ENCODE measurements at regions not wholly inside any gene's neighbourhood (a gene's known extent, or its start where the extent isn't known, plus 50 kb on each side); places are given as distances from the start of the nearest gene placed in this dataset.

DNA sequence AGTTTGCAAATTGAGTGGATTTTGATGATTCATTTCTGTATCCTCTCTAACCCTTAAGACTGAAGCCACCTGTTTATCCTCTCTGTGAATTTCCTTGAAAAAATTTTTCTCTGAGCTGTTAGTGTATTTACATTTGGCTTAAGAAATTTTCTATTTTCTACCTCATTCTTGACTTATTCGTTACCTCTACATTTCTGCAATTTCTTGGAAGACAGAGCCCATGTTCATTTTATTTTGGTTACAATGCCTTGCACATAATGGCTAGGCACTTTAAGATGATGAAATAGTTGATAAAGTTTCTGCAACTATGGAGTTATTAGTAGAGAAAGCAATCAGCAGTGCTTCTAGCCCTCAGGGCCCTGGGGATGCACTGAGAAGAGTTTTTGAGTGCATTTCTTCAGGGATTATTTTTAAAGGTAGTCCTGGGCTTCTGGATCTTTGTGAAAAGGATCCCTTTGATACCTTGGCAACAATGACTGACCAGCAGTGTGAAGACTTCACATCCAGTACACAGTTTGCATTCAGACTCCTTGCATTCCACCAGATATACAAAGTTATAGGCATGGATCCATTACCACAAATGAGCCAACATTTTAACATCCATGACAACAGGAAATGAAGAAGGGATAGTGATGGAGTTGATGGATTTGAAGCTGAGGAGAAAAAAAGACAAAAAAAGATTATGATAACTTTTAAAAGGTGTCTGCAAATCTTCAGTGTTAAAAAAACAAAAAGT lies 68.2 kb downstream of the CH25H start:
- TF ChIP-seq, protein P1, sequence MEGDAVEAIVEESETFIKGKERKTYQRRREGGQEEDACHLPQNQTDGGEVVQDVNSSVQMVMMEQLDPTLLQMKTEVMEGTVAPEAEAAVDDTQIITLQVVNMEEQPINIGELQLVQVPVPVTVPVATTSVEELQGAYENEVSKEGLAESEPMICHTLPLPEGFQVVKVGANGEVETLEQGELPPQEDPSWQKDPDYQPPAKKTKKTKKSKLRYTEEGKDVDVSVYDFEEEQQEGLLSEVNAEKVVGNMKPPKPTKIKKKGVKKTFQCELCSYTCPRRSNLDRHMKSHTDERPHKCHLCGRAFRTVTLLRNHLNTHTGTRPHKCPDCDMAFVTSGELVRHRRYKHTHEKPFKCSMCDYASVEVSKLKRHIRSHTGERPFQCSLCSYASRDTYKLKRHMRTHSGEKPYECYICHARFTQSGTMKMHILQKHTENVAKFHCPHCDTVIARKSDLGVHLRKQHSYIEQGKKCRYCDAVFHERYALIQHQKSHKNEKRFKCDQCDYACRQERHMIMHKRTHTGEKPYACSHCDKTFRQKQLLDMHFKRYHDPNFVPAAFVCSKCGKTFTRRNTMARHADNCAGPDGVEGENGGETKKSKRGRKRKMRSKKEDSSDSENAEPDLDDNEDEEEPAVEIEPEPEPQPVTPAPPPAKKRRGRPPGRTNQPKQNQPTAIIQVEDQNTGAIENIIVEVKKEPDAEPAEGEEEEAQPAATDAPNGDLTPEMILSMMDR (conservative IDR thresholded peaks at IDR 0.05; ENCODE audit: low read length) = no peak
- DNase-seq (ENCODE audit: low read depth) = peak; percentile 71
- H3K4me3 ChIP-seq (ENCODE audit: low read length) = no peak overlapping the region

DNA sequence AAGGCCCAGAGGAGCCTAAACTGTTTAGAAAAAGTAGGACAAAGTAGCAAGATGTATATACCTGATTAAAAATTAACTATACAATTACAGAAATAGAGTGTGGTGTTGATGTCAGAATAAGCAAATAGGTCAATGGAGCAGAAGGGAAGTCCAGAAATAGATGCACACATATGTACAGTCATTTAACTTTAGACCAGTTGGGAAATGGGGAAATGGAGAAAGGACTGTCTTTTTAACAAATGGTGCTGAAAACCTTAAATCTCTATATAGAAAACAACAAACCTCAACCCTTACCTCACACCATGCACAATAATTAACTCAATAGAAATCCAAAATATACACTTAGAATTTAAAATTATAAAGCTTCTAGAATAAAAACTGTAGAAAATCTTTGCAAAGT lies 72.2 kb downstream of the CH25H start:
- TF ChIP-seq, protein P1 (conservative IDR thresholded peaks at IDR 0.05; ENCODE audit: low read length) = no peak
- DNase-seq (ENCODE audit: low read depth) = no peak
- no peak overlapping the region for H3K4me3 ChIP-seq (ENCODE audit: low read length)

DNA sequence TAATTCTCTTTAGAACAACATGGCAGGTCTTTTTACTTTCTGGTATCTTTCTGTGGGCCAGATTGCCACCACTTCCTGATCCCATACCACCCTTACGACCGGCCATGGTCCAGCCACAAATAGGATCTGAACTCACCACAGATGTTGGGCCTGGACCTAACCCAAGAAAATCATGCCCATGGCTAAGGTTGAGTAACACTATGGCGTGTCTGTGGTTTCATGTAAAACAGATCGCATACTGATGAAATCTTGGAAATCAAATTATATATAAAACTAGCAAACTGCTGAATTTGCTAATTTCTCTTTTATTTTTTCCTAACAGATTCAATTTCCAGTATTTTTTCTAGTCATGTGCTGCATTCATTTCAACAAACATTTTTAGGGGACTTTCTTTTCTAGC lies 77.2 kb downstream of the CH25H start:
- no peak overlapping the region for H3K4me3 ChIP-seq (ENCODE audit: low read length)
- DNase-seq (ENCODE audit: low read depth) = peak; percentile 97
- TF ChIP-seq, protein P1 (conservative IDR thresholded peaks at IDR 0.05; ENCODE audit: low read length) = no peak

DNA sequence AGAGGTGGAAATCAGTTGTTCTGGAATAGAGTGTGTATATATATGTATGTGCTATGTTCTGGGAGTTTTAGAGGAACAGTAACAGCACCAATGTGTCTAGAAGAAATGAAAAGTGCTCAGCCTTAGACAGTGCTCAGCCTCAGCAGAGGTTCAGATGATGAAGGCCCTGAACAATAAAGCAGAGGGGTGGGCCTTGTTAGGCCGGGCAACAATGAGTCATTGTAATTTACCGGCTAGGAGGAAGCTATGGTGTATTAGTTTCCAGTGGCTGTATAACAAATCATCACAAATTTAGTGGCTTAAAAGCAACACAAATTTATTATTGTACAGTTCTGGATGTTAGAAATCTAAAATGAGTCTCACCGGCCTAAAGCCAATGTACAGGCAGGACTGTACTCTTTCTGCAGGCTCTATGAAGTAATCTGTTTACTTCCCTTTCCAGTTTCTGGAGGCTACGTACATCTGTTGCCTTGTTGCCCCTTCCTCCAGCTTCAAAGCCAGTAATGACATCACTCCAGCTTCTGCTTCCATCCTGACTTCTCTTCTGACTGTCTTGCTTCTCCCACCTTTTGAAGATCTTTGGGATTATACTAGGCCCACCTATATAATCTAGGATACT lies 84.6 kb downstream of the CH25H start:
- TF ChIP-seq, protein P1 (conservative IDR thresholded peaks at IDR 0.05; ENCODE audit: low read length) = no peak
- H3K4me3 ChIP-seq (ENCODE audit: low read length) = no peak overlapping the region
- peak; percentile 20 for DNase-seq (ENCODE audit: low read depth)

DNA sequence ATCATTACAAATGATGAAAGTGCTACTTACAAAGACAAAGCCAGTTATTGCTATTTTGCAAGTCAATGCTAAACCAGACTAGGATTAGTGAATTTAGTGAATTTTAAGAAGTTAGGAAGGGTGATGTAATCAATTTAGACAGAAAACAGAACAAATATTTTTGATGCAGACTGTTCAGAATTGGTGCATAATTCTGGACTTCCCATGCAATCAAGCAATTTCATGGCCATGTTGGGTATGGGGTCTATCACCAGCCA lies 85.4 kb downstream of the CH25H start:
- no peak overlapping the region for H3K4me3 ChIP-seq (ENCODE audit: low read length)
- no peak for DNase-seq (ENCODE audit: low read depth)
- TF ChIP-seq, protein P1 (conservative IDR thresholded peaks at IDR 0.05; ENCODE audit: low read length) = no peak

DNA sequence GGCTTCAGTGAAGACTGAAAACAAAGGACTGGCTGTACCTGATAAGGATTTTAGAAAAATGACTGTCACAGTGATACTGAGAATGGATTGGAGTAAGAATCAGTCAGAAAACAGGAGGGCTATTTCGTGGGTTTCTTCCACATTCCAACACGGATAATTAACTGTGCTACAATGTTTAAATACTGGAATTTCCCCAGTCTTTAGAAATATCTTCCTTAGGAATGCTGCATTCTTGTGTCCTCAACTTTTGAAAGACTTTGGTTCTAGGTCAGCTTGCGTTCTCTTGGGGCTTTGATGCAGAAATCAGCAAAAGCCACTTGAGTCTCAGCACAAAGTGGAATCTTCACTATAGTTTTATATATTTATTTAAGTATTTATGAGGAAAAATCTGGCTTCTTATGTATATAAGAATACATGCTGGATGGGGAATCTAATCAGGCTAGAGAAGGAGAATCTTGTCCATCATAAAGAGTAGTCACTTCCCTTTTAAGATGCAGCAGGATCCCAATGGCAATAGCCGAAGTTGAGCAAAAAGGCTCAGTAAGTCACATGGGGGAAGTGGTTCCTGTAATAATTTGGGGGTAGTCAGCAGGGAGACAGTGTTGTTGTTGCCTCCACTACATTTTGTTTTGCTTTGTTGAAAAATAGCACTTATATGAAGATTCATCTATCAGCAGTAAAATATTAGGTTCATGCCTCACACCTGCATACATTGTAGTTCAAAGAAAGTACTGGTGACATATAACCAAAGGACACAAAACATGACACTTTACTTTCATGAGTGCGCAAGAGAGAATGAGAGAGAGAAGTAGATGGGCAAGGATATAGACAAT lies 86.0 kb downstream of the CH25H start:
- TF ChIP-seq, protein P1 (conservative IDR thresholded peaks at IDR 0.05; ENCODE audit: low read length) = no peak
- peak; percentile 74 for DNase-seq (ENCODE audit: low read depth)
- no peak overlapping the region for H3K4me3 ChIP-seq (ENCODE audit: low read length)
